Hepatocyte (in vitro differentiated cells): ENCODE measurements at regions not wholly inside any gene's neighbourhood (a gene's known extent, or its start where the extent isn't known, plus 50 kb on each side); places are given as distances from the start of the nearest gene placed in this dataset.
"Not testable (repeated sequence)": the region's sequence is repeated elsewhere in the genome, so short reads cannot be mapped to it uniquely, and the experiment has no call there.

Source experiments
- DNase-seq: peaks from one replicate; pipeline ENCODE4 v3.0.0-alpha.2; 2016; ENCODE audit warnings: low spot score
- H2AFZ ChIP-seq: fragments of 200-600 bp; sonication (generic); 2 replicates; pipeline ENCODE4 v1.6.0; 2016; ENCODE audit warnings: antibody characterized with exemption, mild to moderate bottlenecking
- H3K27ac ChIP-seq: fragments of 200-600 bp; sonication (generic); 2 replicates; pipeline ENCODE4 v1.5.1; 2016; ENCODE audit warnings: mild to moderate bottlenecking
- H3K27me3 ChIP-seq: fragments of 200-600 bp; sonication (generic); 2 replicates; pipeline ENCODE4 v1.6.1; 2016
- H3K36me3 ChIP-seq: fragments of 200-600 bp; sonication (generic); replicated peaks from 2 replicates; pipeline ENCODE4 v1.5.1; 2016; ENCODE audit warnings: low read depth; ENCODE audit not compliant: insufficient read depth
- H3K4me1 ChIP-seq: fragments of 200-600 bp; sonication (generic); 2 replicates; pipeline ENCODE4 v1.5.1; 2016; ENCODE audit warnings: mild to moderate bottlenecking, moderate library complexity; ENCODE audit not compliant: insufficient read depth
- H3K4me2 ChIP-seq: fragments of 200-600 bp; sonication (generic); 2 replicates; pipeline ENCODE4 v1.6.0; 2016
- H3K4me3 ChIP-seq: fragments of 200-600 bp; sonication (generic); 2 replicates; pipeline ENCODE4 v1.5.1; 2016; ENCODE audit warnings: mild to moderate bottlenecking
- H3K79me2 ChIP-seq: fragments of 200-600 bp; sonication (generic); 2 replicates; pipeline ENCODE4 v1.6.0; 2017; ENCODE audit warnings: mild to moderate bottlenecking
- H3K9me2 ChIP-seq: fragments of 200-600 bp; sonication (generic); replicated peaks from 2 replicates; pipeline ENCODE4 v1.6.0; 2017; ENCODE audit warnings: mild to moderate bottlenecking; ENCODE audit not compliant: insufficient read depth
- H3K9me3 ChIP-seq: fragments of 200-600 bp; sonication (generic); 2 replicates; pipeline ENCODE4 v1.5.1; 2016; ENCODE audit warnings: low read depth, mild to moderate bottlenecking
- H4K20me1 ChIP-seq: fragments of 200-600 bp; sonication (generic); 2 replicates; pipeline ENCODE4 v1.6.0; 2016; ENCODE audit warnings: mild to moderate bottlenecking; ENCODE audit not compliant: insufficient read depth, poor library complexity, severe bottlenecking
- EZH2 ChIP-seq: fragments of 200-600 bp; sonication (generic); IDR thresholded peaks from 2 replicates; pipeline ENCODE4 v1.6.1; 2016; ENCODE audit warnings: antibody characterized with exemption, mild to moderate bottlenecking, borderline replicate concordance
- EZH2phosphoT487 ChIP-seq: fragments of 200-600 bp; sonication (generic); IDR thresholded peaks from one replicate; pipeline ENCODE4 v1.6.1; 2018; ENCODE audit warnings: antibody characterized with exemption, mild to moderate bottlenecking, low read depth, moderate library complexity; ENCODE audit not compliant: unreplicated experiment, severe bottlenecking
- WGBS: methylation state at CpG from one replicate; pipeline ENCODE4 v1.1.6; 2016; ENCODE audit warnings: low lambda C conversion rate; ENCODE audit errors: missing lambda C conversion rate; 5-methylcytosine and 5-hydroxymethylcytosine counted together
- TF ChIP-seq, protein P1 (sequence below): fragments of 200-600 bp; sonication (generic); IDR thresholded peaks from 2 replicates; pipeline ENCODE4 v1.5.1; 2016; ENCODE audit warnings: antibody characterized with exemption, mild to moderate bottlenecking; ENCODE audit not compliant: poor library complexity

DNA sequence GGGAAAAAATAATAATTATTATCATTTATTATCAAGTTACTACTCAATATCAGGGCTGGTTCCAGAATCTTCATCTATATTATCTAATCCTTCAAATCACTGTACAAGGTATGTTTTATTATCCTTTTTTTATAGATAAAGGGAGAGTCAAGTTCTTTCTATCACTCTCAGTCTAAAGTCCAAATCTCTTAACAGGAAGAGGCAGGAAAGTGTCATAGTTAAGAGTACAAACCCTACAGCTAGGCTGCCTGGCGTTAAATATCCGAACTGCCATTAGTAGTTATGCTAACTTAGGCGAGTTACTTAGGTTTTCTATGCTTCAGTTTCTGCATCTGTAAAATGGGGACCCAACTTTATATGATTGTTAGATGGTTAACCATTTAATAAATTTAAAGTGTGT lies 99.4 kb upstream of the CCDC91 start:
- Histone ChIP-seq H3K27me3 (no peaks in the 10 kb centered on the region), H3K79me2 (no peaks in the 10 kb centered on the region), H4K20me1 (no peaks in the 10 kb centered on the region), H3K4me1 (no peaks in the 10 kb centered on the region), H2AFZ (no peak overlapping the region), H3K4me2 (no peak overlapping the region), H3K36me3 (no peaks in the 10 kb centered on the region), H3K9me2 (no peaks in the 10 kb centered on the region), H3K9me3 (no peaks in the 10 kb centered on the region), H3K4me3 (no peak overlapping the region), H3K27ac (no peak overlapping the region)
- TF ChIP-seq, protein P1, sequence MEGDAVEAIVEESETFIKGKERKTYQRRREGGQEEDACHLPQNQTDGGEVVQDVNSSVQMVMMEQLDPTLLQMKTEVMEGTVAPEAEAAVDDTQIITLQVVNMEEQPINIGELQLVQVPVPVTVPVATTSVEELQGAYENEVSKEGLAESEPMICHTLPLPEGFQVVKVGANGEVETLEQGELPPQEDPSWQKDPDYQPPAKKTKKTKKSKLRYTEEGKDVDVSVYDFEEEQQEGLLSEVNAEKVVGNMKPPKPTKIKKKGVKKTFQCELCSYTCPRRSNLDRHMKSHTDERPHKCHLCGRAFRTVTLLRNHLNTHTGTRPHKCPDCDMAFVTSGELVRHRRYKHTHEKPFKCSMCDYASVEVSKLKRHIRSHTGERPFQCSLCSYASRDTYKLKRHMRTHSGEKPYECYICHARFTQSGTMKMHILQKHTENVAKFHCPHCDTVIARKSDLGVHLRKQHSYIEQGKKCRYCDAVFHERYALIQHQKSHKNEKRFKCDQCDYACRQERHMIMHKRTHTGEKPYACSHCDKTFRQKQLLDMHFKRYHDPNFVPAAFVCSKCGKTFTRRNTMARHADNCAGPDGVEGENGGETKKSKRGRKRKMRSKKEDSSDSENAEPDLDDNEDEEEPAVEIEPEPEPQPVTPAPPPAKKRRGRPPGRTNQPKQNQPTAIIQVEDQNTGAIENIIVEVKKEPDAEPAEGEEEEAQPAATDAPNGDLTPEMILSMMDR: no peak
- no peak for TF ChIP-seq EZH2
- no peak for TF ChIP-seq EZH2phosphoT487
- WGBS: 89% methylated on average over 3 of the region's 3 CpGs
- no peak for DNase-seq

DNA sequence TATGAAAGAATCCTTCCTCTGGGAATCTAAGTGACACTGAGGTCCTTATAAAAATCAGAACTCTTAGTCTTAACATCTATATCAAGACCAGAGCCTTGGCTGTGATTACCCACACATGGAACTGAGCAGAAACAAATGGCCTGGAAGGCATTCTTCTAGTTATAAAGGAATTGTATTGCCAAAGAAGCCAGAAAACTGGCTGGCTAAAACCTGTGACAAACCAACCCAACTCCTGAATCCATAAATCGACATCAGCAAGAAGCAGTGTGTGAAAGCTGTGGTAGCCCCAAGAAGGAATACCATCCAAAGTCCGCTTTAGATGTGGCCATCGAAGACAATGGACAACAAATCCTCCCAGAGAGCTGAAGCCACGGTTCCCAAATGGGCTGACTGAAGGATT lies 97.9 kb upstream of the CCDC91 start:
- TF ChIP-seq EZH2 (no peak), EZH2phosphoT487 (no peak)
- TF ChIP-seq, protein P1: no peak
- no peak overlapping the region for H3K27ac ChIP-seq
- H3K79me2 ChIP-seq: no peaks in the 10 kb centered on the region
- H3K4me3 ChIP-seq: no peak overlapping the region
- H4K20me1 ChIP-seq: no peaks in the 10 kb centered on the region
- WGBS: 92% methylated on average over 4 of the region's 4 CpGs
- no peaks in the 10 kb centered on the region for H3K9me3 ChIP-seq
- DNase-seq: no peak
- no peak overlapping the region for H2AFZ ChIP-seq
- no peaks in the 10 kb centered on the region for H3K27me3 ChIP-seq
- no peaks in the 10 kb centered on the region for H3K36me3 ChIP-seq
- H3K4me2 ChIP-seq: no peak overlapping the region
- no peaks in the 10 kb centered on the region for H3K9me2 ChIP-seq
- no peaks in the 10 kb centered on the region for H3K4me1 ChIP-seq

DNA sequence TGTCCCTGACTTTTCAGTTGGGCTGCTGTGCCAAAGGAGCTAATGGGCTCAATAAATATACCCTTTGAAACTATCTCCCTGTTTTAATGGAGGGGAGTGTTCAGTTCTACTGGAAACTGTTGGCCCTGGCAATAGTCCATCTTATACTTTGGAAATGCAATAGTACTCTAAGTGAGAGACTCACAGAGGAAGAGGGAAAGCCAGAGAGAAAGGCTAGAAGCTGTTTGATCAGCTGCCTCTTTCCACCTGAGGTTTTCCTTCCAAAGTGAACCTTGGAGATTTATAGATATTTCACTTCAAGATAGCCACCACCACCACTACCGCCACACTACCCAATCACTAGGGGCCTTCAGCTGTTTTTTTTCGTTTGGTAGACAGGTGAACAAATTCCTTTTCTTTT lies 93.6 kb upstream of the CCDC91 start:
- Histone ChIP-seq H3K9me2 (no peaks in the 10 kb centered on the region), H3K4me2 (no peak overlapping the region), H4K20me1 (no peaks in the 10 kb centered on the region), H3K4me3 (no peak overlapping the region), H3K27ac (no peak overlapping the region), H3K27me3 (no peaks in the 10 kb centered on the region), H3K9me3 (no peaks in the 10 kb centered on the region), H3K79me2 (no peaks in the 10 kb centered on the region), H2AFZ (no peak overlapping the region), H3K4me1 (no peaks in the 10 kb centered on the region), H3K36me3 (no peaks in the 10 kb centered on the region)
- TF ChIP-seq, protein P1: no peak
- WGBS: 96% methylated on average over 2 of the region's 2 CpGs
- DNase-seq: no peak

DNA sequence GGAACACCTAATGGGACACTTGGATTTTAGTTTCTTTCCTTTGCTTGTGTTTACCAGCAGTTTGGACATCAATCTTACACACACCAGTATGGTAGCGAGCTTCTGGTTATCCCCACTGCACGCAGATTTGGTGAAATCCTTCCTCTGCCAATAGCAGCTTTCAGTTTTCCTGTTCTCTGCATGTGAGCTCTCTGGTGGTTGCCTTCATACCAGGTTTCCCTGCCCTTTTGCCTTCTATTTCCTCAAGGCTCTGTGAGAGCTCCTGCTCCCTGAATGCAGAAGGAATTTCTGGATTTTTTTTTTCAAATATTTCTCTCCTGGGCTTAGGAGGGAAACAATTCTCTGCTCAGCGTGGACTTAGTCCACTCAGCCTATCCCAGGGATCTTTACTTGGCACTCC lies 93.0 kb upstream of the CCDC91 start:
- H3K27ac ChIP-seq: no peak overlapping the region
- no peaks in the 10 kb centered on the region for H4K20me1 ChIP-seq
- H3K9me3 ChIP-seq: no peaks in the 10 kb centered on the region
- no peak for DNase-seq
- no peaks in the 10 kb centered on the region for H3K27me3 ChIP-seq
- no peaks in the 10 kb centered on the region for H3K4me1 ChIP-seq
- H3K79me2 ChIP-seq: no peaks in the 10 kb centered on the region
- TF ChIP-seq EZH2: no peak
- no peak for TF ChIP-seq EZH2phosphoT487
- TF ChIP-seq, protein P1: no peak
- H3K4me2 ChIP-seq: no peak overlapping the region
- H3K9me2 ChIP-seq: no peaks in the 10 kb centered on the region
- H3K36me3 ChIP-seq: no peaks in the 10 kb centered on the region
- H3K4me3 ChIP-seq: no peak overlapping the region
- no peak overlapping the region for H2AFZ ChIP-seq
- 82% methylated on average over 3 of the region's 3 CpGs for WGBS

DNA sequence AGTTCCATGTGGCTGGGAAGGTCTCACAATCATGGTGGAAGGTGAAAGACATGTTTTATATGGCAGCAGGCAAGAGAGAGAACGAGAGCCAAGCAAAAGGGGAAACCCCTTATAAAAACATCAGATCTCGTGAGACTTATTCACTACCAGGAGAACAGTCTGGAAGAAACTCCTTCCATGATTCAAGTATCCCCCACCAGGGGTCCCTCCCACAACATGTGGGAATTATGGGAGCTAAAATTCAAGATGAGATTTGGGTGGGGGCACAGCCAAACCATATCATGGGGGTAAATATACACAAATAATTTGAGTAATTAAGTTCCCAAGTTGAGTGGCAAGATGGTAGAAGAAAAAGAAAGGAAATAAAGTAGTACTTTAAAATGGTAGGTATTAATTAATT lies 91.0 kb upstream of the CCDC91 start:
- H3K9me2 ChIP-seq, H2AFZ ChIP-seq, H3K79me2 ChIP-seq, H3K4me3 ChIP-seq, H3K9me3 ChIP-seq, H3K4me2 ChIP-seq, H3K4me1 ChIP-seq, DNase-seq, H3K36me3 ChIP-seq, H3K27ac ChIP-seq, H3K27me3 ChIP-seq, H4K20me1 ChIP-seq: not testable (repeated sequence)
- WGBS: 81% methylated on average over 2 of the region's 2 CpGs
